Astrocyte of the cerebellum (primary cell): ENCODE measurements at regions not wholly inside any gene's neighbourhood (a gene's known extent, or its start where the extent isn't known, plus 50 kb on each side); places are given as distances from the start of the nearest gene placed in this dataset.

Experiments used
- DNase-seq: peaks from one replicate; pipeline ENCODE4 v3.0.0-alpha.2; 2011; ENCODE audit warnings: low read depth
- H3K4me3 ChIP-seq: 2 replicates; pipeline ENCODE4 v1.5.1; 2011; ENCODE audit warnings: mild to moderate bottlenecking, low read depth, low read length, moderate library complexity
- in situ Hi-C: cut with HindIII; loops from 2 replicates; pipeline ENCODE4 v1.10.0; 2017; ENCODE audit warnings: low sequenced_read_pairs
- TF ChIP-seq, protein P1 (sequence below): IDR thresholded peaks from 2 replicates; pipeline ENCODE4 v1.5.1; 2012; ENCODE audit warnings: low read length, low read depth, moderate library complexity, mild to moderate bottlenecking; ENCODE audit errors: missing control alignments

DNA sequence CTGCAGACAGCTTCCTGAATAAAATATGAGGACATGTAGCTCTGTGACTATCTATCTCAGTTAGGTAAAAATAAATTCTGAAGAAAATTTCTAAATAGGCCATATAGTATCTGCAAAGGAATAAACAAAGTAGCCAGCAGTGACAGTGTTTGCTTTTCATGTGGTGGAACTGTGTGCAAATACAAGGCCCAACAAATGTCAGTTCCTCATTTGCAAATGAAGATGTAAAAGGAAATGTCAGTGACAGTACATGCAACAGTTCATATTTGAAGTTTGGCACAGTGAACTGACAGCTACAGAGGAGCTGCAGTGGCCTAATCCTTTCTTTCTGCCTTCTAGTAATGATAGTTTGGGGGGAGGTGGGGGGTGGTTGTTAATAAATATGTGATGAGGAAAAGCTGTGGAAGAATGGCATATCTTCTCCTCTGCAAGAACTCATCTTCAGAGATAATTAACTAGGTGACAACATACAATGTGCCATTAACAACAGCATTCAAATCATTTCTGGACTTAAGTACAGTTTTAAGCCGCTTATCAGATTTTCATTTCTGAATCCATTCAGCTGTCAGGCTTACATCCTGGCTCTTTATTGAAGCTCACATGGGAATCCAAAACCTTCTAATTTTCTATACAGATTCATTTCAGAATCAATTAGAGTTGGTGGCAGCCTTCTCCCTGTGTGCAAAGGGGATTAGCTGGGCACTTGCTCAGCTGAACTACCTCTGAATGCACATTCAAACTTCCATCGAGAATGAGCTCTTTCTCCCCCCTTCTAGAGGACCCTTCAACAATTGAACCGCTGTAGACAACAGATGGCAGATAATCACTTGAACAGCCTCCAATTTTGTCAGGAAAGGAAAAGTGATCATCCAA, 1059.0 kb upstream of the EPHA7 start:
- in situ Hi-C loops, result no loop called here
- DNase-seq, result no peak
- TF ChIP-seq, protein P1, sequence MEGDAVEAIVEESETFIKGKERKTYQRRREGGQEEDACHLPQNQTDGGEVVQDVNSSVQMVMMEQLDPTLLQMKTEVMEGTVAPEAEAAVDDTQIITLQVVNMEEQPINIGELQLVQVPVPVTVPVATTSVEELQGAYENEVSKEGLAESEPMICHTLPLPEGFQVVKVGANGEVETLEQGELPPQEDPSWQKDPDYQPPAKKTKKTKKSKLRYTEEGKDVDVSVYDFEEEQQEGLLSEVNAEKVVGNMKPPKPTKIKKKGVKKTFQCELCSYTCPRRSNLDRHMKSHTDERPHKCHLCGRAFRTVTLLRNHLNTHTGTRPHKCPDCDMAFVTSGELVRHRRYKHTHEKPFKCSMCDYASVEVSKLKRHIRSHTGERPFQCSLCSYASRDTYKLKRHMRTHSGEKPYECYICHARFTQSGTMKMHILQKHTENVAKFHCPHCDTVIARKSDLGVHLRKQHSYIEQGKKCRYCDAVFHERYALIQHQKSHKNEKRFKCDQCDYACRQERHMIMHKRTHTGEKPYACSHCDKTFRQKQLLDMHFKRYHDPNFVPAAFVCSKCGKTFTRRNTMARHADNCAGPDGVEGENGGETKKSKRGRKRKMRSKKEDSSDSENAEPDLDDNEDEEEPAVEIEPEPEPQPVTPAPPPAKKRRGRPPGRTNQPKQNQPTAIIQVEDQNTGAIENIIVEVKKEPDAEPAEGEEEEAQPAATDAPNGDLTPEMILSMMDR, result no peak
- no peak overlapping the region for H3K4me3 ChIP-seq

DNA sequence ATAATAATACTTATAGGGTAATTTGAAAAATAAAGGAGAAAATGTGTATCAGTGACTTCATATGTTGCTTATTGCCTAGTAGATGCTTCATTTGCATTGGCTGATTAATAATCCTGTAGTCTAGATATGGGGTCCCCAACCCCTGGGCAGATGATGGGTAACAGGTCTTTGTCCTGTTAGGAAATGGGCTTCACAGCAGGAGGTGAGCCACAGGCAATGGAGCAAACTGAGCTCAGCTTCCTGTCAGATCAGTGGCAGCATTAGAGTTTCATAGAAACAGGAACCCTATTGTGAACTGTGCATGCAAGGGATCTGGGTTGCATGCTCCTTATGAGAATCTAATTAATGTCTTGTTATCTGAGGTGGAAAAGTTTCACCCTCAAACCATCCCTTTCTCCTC, 1049.5 kb upstream of the EPHA7 start:
- DNase-seq, result no peak
- H3K4me3 ChIP-seq, result no peak overlapping the region
- TF ChIP-seq, protein P1, result no peak
- in situ Hi-C loops, result no loop called here

DNA sequence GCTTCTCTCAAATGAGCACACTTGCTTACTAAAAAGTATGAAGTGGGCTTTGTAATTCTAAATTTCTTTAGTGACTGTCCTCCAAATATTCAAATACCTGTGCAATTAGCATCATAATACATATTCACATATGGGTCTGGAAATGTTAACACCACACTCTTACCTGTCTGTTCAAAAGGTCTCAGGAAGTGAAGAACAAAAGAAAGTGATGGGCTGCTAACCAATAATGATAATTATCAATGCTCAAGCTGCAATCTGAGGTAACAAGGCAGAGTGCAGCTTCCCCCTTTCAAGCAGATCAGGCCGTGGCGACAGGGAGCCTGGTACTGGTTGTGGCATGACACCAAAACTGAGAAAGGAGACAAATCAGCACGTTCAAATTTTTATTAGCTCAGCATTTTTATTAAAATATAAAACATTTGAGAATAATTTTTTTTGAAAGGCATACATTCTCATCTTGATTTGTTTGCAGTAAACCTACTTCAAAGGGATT, 1044.7 kb upstream of the EPHA7 start:
- DNase-seq, result no peak
- H3K4me3 ChIP-seq, result no peak overlapping the region
- TF ChIP-seq, protein P1, result no peak
- in situ Hi-C loops, result no loop called here

DNA sequence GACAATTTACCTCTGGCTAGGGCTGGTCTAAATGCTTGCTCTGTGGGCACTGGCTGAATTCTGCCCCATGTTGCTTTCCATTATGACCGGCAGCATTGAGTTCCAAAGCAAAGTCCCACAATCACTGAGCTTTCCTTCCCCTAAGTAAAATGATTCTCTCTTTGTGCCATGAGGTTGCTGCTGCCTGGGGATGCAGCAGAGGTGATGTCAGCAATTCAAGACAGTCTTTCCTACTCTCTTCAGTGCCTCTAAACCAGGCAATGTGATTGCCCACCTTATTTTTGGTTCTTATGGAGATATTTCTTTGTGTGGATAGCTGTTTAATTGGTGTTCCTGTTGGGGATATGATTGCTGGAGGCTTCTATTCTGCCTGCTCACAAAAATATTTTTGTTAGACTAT, 1043.9 kb upstream of the EPHA7 start:
- no peak overlapping the region for H3K4me3 ChIP-seq
- in situ Hi-C loops, result no loop called here
- TF ChIP-seq, protein P1, result no peak
- no peak for DNase-seq

DNA sequence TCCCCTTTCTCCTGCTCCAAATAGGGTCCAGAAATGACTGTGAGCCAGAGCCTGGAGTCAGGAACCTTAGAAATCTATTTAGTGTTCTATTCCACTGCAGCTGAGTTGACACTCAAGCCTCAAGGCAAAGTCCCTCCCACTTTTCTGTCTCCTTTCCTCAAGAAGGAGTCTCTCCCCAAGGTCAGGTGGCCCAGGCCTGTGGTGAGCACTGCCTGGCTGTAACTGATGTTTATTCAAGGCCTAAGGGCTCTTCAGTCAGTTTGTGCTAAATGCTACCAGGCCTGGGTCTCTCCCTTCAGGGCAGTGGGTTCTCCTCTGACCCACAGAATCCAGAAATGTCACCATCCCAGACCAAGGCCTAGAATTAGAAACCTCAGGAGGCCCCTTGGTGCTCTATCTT, 1042.9 kb upstream of the EPHA7 start:
- in situ Hi-C loops, result no loop called here
- TF ChIP-seq, protein P1, result no peak
- no peak overlapping the region for H3K4me3 ChIP-seq
- DNase-seq, result no peak

DNA sequence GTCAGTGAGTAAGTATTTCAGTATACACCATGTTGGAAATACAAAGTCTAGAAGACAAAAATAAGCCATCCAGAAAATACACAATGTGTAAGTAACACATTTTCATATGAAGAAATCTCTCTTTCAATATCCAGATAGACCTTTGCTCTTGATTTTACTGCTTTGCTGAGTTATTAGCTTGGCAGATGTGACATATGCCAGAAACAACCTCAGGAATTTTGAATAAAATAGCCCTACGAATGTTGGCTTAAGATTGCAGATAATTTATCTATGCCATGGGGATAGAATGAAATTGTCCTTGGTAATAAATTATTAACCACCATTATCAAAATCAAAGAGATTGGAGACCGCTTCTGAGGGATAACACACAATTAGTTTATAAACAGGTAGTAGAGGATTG, 1036.9 kb upstream of the EPHA7 start:
- TF ChIP-seq, protein P1, result no peak
- DNase-seq, result no peak
- H3K4me3 ChIP-seq, result no peak overlapping the region
- in situ Hi-C loops, result no loop called here
